ENCODE measurements at regions not wholly inside any gene's neighbourhood (a gene's known extent, or its start where the extent isn't known, plus 50 kb on each side); places are given as distances from the start of the nearest gene placed in this dataset.
"Not testable (repeated sequence)": the region's sequence is repeated elsewhere in the genome, so short reads cannot be mapped to it uniquely, and the experiment has no call there.

DNA sequence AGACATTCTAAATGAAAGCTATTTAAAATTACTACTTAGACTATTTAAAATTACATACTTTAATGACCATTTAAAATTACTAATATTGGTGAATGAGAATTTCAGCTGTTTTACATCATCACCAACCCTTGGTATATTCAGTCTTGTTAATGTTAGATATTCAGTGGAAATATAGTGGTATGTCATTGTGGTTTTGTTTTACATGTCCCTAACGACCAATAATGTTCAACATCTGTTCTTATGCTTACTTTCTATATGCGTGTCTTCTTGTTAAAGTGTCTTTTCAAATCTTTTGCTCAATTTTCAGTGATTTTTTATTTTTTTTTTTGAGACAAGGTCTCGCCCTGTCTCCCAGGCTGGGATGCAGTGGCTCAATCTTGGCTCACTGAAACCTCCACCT, 279.3 kb upstream of the TARS1 start:
- no peak for DNase-seq

DNA sequence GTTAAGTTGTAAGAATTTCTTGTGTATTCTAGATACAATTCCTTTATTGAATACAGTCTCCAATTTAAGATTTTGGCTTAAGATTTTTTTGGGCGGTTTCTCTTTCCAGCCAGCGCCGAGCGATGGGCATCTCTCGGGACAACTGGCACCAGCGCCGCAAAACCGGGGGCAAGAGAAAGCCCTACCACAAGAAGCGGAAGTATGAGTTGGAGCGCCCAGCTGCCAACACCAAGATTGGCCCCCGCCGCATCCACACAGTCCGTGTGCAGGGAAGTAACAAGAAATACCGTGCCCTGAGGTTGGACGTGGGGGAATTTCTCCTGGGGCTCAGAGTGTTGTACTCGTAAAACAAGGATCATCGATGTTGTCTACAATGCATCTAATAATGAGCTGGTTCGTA, 278.7 kb upstream of the TARS1 start:
- DNase-seq: no peak

DNA sequence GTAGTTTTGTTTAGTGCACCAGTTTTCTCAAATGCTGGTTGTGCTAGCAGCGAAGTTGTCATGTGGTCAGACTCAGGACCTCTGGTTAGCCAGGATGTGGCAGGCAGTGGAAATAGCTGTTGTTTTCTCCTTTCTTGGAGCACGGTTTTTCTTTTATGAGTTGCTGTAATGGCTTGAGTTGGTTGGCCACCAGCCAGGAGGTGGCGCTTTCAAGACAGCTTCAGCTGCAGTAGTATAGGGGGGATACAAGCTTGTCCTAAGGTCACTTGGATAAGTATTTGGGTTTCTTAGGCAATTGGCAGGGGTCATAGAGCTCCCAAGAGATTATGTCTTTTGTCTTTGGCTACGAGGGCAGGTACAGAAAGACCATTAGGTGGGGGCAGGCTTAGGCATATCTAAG, 274.2 kb upstream of the TARS1 start:
- peak in 1 of 3 donors; percentile 0 for DNase-seq

DNA sequence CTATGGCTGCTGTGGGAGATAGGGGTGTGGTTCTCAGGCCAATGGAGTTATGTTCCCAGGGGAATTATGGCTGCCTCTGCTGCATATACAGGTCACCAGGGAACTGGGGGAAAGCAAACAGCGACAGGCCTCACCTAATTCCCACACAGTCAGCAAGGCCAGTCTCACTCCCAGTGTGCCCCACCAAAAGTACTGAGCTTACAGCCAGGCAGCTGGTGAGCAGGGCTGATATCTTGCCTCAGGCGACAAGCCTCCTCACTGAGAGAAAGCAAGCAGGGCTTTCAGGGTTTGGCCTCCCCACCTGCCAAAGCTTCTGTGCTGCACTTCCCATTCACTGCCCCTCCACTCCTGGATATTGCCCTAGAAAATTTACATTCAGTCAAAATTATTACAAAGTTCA, 273.8 kb upstream of the TARS1 start:
- no peak for DNase-seq

DNA sequence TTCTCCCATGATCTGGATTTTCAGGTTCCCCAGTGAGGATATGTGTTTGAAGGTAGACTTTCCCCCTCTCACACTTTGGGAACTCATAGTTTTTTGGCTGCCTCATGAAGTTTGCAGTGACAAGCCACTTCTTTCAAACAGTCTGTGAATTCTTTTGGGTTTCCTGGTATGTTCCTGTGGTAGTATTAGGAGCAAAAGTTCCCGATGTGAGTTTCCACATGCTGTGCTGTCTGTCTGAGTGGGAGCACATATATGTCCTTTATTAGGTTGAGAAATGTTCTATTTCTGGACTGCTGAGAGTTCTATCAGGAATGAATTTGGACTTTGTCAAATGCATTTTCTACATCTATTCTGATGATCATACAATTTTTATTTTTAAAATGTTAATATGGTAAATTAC, 273.2 kb upstream of the TARS1 start:
- no peak for DNase-seq

DNA sequence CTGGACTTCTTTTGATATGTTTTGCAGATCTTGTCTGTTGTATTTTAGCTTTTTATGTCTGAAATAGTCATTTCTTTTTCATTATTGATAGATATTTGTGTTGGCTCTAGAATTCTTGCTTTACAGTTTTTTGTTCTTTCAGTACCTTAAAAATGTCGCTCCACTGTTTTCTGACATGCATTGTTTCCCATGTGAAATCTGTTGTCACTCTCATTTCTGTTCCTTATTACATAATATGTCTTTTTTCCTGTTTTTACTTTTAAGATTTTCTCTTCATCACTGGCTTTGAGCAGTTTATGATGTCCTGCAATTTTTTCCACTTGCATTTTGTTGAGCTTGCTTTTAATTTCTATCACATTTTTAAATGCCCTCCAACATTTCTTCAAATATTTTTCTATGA, 270.4 kb upstream of the TARS1 start:
- no peak for DNase-seq

DNA sequence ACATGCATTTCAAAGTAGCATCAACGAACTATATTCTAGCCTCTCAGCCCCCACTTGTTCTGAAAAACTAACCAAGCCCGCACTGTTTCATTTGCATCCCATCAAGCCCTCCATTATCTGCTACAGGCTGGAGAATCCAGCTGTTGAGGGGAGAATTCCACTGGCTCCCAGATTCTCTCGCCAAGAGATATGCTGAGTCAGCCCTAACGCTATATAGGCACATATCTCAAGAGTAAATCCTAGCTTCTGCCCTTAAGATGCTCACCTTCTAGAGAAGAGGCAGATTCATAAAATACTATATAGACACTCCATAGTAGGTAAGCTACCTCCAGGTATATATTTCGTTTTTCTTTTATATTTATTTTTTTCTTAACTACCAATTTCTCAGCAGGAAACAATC, 266.4 kb upstream of the TARS1 start:
- no peak for DNase-seq

DNA sequence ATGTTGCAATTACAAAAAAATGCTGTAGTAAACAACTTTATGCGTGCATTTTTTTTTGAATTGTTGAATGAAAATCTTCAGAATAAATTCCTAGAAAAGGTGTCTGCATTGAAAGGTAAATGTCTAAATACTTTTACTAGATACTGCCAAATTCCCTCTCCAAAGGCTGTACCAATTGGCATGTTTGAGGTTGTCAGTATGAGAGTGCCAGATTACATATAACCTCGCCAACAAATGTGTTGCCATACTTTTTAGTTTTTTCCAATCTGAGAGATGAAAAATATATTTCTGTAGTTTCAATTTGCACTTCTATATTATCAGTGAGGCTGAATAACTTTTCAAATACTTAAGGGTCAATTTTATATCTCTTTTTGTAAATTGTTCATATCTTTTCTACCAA, 261.5 kb upstream of the TARS1 start:
- peak in 1 of 3 donors; percentile 10 for DNase-seq

DNA sequence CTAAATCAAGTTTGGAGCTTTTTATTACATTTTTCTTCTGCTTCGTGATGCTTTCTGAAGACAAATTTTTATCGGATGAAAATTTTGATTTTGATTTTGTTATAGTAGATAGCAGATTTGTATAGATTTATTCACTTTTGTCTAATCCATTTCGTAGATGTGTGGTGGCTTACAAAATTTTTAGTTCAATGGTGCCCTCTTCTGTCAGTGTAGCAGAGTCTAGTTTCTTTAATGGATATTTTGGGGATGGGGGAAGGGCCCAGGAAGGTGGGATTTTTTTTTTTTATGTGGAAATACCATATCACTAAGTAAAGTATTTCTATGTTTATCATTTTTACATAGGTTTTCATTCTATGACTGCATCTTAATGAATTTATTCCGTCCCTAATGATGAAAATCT, 259.9 kb upstream of the TARS1 start:
- no peak for DNase-seq

DNA sequence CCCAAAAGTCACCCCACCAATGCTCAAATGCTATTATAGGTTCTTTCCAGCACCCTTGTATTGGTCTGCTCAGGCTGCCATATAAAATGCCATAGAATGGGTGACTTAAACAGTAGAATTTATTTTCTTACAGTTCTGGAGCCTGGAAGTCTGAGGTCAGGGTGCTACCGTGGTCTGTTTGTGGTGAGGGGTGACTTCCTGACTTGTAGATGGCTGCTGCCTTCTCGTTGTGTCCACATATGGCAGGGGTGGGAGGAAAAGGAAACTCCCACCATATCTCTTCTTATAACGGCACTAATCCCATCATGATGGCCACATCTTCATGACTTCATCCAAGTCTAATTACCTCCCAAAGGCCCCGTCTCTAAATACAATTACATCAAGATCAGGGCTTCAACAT, 257.8 kb upstream of the TARS1 start:
- DNase-seq: no peak

DNA sequence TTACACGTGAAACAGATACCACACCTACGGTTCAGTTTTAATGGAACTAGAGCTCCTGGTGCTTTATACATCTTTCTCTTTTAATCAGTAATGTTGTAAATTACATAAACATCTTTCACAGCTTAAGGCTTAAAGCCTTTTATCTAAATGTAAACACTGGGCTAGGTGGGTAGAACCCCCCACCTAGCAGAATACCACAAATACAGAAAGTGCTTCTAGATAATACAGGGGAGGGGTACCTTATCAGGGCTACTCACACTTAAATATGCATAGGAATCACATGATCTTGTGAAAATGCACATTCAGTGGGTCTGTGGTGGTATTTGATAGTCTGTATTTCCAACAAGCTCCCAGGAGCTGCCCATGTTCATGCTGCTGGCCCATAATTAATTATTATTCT, 256.4 kb upstream of the TARS1 start:
- no peak for DNase-seq

DNA sequence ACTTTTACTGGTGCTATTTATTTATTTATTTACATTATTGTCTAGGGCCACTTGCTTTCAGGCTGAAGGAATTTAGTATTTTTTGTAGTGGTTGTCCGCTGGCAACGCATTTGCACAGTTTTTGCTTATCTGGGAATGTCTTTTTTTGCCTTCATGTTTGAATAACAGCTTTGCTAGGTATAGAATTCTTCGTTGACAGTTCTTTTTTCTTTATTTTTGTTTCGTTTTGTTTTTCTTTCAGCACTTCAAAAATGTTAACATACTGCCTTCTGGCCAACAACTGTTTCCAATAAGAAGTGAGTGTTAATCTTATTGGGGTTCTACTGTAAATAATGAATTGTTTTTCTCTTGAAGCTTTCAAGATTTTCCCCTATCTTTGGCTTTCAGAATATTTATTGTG, 252.7 kb upstream of the TARS1 start:
- DNase-seq: no peak

DNA sequence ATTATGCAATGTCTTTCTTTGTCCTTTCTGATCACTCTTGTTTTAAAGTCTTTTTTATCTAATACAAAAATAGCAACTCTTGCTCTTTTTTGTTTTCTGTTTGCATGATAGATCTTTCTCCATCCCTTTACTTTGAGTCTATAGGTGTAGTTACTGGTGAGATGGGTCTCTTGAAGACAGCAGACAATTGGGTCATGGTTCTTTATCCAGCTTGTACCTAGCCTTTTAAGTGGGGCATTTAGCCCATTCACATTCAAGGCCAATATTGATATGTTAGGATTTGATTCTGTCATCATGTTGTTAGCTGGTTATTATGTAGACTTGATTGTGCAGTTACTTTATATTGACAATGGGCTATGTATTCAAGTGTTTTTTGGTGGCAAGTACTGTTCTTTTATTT, 245.9 kb upstream of the TARS1 start:
- DNase-seq: no peak

DNA sequence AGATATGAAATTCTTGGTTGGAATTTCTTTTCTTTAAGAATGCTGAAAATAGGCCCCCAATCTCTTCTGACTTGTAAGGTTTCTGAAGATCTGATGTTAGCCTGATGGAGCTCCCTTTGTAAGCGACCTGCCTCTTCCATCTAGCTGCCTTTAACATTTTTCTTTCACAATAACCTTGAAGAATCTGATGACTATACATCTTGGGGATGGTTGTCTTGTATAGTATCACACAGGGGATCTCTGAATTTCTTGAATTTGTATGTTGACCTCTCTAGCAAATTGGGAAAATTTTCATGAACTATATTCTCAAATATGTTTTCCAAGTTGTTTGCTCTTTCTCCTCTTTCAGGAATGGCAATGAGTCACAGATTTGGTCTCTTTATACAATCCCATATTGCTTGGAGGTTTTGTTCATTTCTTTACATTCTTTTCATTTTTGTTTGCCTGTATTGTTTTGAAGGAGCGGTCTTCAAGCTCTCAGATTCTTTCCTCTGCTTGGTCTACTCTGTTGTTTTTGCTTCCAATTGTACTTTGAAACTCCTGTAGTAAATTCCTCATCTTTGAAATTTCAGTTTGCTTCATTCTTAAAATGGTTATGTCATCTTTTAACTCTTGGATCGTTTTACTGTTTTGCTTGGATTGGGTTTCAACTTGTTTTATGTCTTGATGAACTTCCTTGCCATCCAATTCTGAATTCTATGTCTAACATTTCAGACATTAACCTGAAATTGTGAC, 245.2 kb upstream of the TARS1 start:
- no peak for DNase-seq

DNA sequence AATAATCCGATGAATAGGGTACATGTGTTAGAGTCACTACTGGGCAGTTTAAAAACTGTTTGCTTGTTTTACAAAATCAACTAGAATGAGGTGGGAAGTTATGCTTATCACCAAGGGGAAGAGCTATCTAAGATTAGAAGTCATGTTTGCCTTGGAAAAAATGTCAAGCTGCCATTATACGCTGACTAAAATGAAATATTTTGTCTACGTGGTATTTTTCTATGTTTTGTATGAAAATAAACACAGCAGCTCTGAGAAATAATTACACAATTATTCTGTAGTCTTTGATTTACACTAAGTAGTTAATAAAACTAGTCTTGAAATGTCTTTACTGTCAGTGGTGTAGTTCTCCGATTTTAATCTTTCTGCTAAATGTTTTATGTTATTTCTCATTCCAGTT, 241.9 kb upstream of the TARS1 start:
- no peak for DNase-seq

DNA sequence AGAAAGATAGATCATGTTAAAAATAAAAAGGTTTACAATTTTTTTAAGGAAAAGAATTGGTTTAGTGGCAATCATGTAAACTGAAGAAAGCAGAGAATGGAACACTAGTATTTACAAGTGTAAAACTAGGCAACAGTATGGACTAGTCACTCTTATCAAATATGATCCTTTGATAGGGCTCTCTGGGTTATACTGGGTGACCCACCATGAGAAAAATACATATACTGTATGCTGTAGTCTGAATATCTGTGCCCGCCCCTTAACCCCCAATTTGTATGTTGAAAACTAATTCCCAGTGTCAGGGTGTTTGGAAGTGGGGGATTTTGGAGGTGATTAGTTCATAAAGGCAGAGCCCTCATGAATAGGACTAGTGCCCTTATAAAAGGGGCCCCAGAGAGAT, 236.8 kb upstream of the TARS1 start:
- no peak for DNase-seq

DNA sequence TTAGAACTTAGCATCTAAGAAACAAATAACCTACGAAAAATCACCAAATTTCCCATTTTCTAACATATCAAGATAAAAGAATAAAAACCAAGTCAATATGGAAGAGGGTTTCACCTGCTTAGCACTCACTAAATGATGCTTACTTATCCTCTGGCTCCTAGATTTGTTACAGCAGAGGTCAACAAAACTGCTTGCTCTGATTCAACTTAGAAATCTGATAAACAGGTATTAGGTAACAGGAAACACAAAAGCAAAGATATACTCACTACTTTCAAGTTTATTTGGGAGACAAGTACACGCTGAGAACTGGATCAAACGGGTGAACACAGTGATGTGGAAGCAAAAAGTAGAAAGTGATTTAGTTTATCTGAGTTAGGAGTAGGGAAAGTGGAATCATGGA, 235.7 kb upstream of the TARS1 start:
- DNase-seq: no peak

DNA sequence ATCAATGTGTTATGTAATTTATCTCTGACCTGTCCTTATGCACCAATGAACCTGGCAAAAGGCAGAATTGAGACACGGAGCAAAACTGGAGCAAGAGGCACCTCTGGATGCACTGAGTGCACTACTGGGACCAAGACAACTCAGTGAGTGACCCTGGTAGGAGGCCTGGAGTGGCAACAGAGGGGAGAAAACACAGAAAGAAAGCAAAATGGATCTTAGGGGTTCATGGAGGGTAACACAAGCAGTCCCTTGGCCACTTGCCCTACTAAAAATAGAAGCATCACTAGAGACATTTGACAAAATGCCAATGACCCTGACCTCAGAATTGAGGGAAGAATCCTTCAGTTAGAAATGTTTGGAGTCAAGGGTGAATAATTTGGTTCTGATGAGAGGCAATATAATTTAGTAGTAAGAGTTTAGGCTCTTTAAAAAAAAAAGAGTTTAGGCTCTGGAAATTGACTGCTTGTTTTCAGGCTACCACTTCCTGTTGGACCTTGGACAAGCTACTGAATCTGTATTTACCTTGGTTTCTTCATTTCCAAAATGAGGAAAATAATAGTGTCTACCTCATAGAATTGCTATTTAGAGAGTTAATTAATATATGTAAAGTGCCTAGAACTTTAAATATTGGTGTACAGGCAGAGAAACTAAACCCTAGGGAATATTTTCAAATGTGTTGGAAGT, 234.9 kb upstream of the TARS1 start:
- no peak for DNase-seq

DNA sequence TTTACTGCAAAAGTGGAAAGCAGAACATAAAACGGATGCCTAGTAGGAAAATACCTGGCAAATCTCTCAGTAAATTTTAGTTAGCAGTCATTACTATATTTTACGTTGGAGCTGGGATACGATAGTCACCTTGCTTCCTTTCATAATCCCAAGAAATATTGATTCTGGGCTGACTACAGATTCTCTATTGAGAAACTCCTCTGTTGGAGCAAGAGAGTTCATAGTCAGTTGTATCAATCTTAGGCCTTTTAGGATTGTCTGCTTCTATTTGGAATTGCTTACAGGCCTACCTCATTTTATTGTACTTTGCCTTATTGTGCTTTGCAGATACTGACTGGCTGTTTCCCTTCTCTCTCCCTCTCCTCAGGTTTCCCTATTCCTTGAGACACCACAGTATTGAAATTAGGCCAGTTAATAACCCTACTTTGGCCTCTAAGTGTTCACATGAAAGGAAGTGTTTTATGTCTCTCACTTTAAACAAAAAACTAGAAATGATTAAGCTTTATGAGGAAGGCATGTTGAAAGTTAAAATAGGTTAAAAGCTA, 233.7 kb upstream of the TARS1 start:
- no peak for DNase-seq

DNA sequence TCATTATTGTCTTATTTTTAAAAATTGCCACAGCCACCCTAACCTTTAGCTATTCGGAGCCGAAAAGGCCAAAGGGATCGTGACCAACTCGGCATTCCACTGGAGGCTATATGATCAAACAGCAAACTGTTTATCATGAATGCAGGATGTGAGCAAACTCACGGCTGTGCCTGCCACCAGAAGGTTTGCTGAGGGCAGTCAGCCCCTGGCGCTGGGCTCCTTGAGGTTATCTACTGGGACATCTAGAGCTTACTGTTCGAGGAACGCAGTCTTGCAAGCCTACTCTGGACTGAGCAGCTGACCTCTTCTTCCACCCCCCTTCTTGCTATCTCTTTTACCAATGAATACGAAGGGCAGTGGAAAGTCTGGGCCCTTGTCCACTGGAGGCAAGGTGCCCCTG, 231.5 kb upstream of the TARS1 start:
- no peak for DNase-seq

DNA sequence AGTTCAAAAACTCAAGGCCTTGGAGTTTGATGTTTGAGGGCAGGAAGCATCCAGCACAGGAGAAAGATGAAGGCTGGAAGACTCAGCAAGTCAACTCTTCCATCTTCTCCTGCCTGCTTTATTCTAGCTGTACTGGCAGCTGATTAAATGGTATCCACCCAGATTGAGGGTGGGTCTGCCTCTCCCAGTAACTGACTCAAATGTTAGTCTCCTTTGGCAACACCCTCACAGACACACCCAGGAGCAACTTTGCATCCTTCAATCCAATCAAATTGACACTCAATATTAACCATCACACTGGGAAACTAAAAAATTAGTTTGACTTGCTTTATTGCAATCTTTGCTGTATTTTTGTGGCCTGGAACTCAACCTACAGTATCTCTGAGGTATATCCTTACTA, 230.5 kb upstream of the TARS1 start:
- DNase-seq: not testable (repeated sequence)

DNA sequence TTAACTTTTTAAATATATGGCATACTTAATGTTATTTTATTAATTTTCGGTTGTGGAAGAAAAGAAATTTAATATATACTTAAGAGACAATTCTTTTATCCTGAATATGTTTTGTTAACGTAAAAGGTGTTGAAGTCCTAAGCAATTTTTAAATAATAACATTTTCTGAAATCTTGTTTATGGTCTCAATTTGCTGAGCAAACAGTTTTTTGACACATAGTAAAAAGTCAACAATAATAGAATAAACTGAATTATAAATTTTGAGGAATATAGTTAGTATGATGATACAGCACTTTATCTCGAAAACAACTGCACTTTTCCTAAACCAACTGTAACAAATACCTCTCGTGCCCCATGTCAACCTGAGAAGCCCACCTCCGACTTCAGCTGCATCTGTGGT, 229.8 kb upstream of the TARS1 start:
- no peak for DNase-seq

DNA sequence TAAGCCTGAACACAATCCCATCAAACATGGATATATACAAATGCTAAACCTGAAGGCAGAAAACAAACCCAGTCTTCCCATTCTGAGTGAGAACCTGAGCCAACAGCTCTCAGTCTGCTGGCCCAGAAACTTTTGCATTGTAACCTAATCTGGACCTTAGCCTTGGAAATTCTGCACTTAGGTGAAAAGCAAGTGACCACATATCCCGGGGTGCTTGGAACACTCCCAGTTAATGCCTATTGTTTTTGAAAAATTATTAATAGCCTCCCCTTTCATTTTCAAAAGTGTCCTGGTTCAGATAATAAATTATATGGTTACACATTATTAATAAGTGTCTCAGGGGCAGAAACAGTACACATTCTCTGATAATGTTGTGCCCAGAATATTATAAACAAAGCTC, 228.3 kb upstream of the TARS1 start:
- no peak for DNase-seq

DNA sequence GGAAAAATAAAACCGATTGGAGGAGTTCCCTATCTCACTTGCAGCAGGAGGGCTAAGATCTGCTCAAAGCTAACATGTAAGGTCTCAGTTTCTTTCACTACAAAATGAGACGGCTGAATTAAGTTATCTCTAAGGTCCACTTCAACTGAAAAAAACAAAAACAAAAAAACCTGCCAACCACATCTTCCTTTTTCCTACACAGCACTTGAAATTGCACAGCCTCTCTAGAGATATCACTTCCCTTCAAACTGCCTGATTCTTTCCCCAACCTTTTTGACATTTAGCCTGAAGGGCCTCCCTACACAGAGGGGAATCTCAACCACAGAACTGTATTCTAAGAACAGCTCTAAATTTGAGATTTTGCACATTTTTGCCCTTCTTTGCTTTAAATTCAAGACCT, 227.9 kb upstream of the TARS1 start:
- no peak for DNase-seq
